ENCODE measurements at regions not wholly inside any gene's neighbourhood (a gene's known extent, or its start where the extent isn't known, plus 50 kb on each side); places are given as distances from the start of the nearest gene placed in this dataset.

- no peak overlapping the region for H3K9ac ChIP-seq (ENCODE audit: control insufficient read depth, insufficient read depth, low read length)
- in situ Hi-C loops (cut with MboI), result loop anchor here (25.0 kb wide), 1 partner anchor 227 kb away; no protein-coding TSS in a partner anchor
- BruUV-seq (replicated peaks), result no TSS peak
- no peak for TF ChIP-seq NR2C1 (IDR thresholded peaks at IDR 0.05)
- TF ChIP-seq BMI1 (IDR thresholded peaks at IDR 0.05; ENCODE audit: borderline replicate concordance), result no peak
- TF ChIP-seq SKIL (IDR thresholded peaks at IDR 0.05; ENCODE audit: low read depth, poor library complexity, severe bottlenecking), result no peak
- TF ChIP-seq ETV6 (conservative IDR thresholded peaks at IDR 0.05 in 1 of 2, IDR thresholded peaks at IDR 0.05 in 1 of 2; ENCODE audit: borderline replicate concordance in 1 of 2, low read depth in 1 of 2), result no peak
- no peak for TF ChIP-seq PKNOX1 (IDR thresholded peaks at IDR 0.05)
- no peak for TF ChIP-seq MEF2A (IDR thresholded peaks at IDR 0.05; ENCODE audit: insufficient read depth, low read depth, low read length)
- no peak for TF ChIP-seq PRDM15 (CRISPR knock-in tag; IDR thresholded peaks at IDR 0.05)
- DNase-seq (ENCODE audit: low read depth, low spot score), result no peak
- ChIA-PET SMC1A (ENCODE audit: uncharacterized antibody, unreplicated experiment) (interaction anchor here (1.0 kb wide), 1 partner anchor 38 kb away, joined by 4 read pairs; no protein-coding TSS in a partner anchor), CTCF (interaction anchor here (1.6 kb wide), 1 partner anchor 225 kb away, joined by 5 read pairs; no protein-coding TSS in a partner anchor), POLR2A (no interaction called here), RAD21 (ENCODE audit: unreplicated experiment) (no interaction called here)
- no peak overlapping the region for H3K27ac ChIP-seq (ENCODE audit: control insufficient read depth, insufficient read depth)
- H2AFZ ChIP-seq (ENCODE audit: control insufficient read depth, low read depth, low read length), result no peak overlapping the region
- no peaks in the 10 kb centered on the region for H3K4me1 ChIP-seq (ENCODE audit: control insufficient read depth, insufficient read depth, low read length)
- ATAC-seq, result no peak
- no peaks in the 10 kb centered on the region; the same call in 2 of the 3 replicates for H3K9me3 ChIP-seq (replicated peaks; ENCODE audit: control insufficient read depth, insufficient read depth, low read length)
- intact Hi-C loops (cut with micrococcal nuclease; ENCODE audit: unreplicated experiment), result no loop called here
- H3K36me3 ChIP-seq (ENCODE audit: control insufficient read depth in 2 of 2, insufficient read depth in 2 of 2, low read length in 1 of 2), result no peaks in the 10 kb centered on the region
- no peaks in the 10 kb centered on the region for H4K20me1 ChIP-seq (ENCODE audit: control insufficient read depth, insufficient read depth)
- H3K27me3 ChIP-seq (replicated peaks in 1 of 2; ENCODE audit: control insufficient read depth in 2 of 2, insufficient read depth in 2 of 2, low read length in 1 of 2), result peaks cover 0 to 6% of the 10 kb centered on the region in 2 experiments; a peak in 2 of 4 replicates
- no peaks in the 10 kb centered on the region for H3K79me2 ChIP-seq (ENCODE audit: control insufficient read depth, insufficient read depth, low read length)
- no peak overlapping the region for H3K4me2 ChIP-seq (ENCODE audit: control insufficient read depth, insufficient read depth)
- FAIRE-seq, result no peak
- no peak overlapping the region for H3K4me3 ChIP-seq
- 45% methylated on average over 6 of the region's 6 CpGs for WGBS (ENCODE audit: insufficient coverage, insufficient replicate concordance, low lambda C conversion rate, missing lambda C conversion rate)
Observed at GRCh38 chr7:148489678-148490077, 100.9 kb upstream of the C7orf33 start.

All from GM12878 (cell line).